AG04449 (cell line): ENCODE measurements at regions not wholly inside any gene's neighbourhood (a gene's known extent, or its start where the extent isn't known, plus 50 kb on each side); places are given as distances from the start of the nearest gene placed in this dataset.

ENCODE experiments used
- CTCF ChIA-PET: fragments of 350-600 bp; formaldehyde crosslinking; extraction: SDS; loops from one replicate; lab custom pipeline; 2021; ENCODE audit warnings: antibody characterized with exemption; lab: Yijun Ruan, JAX
- POLR2A ChIA-PET: fragments of 400-600, 350-600 bp; formaldehyde crosslinking; extraction: SDS; loops from one replicate; lab custom pipeline; 2020; ENCODE audit warnings: antibody characterized with exemption, inconsistent platforms; lab: Yijun Ruan, JAX
- DNase-seq: peaks from one replicate; pipeline ENCODE4 v3.0.0-alpha.2; 2010; ENCODE audit warnings: low read depth, low spot score
- H3K4me3 ChIP-seq: 2 replicates; pipeline ENCODE4 v1.5.1; 2011; ENCODE audit warnings: low read depth, mild to moderate bottlenecking, control low read depth, low read length
- CTCF ChIP-seq: IDR thresholded peaks from one replicate; pipeline ENCODE4 v1.5.1; 2011; ENCODE audit warnings: mild to moderate bottlenecking, moderate library complexity, low read length, control low read depth, inconsistent platforms; ENCODE audit not compliant: insufficient read depth; ENCODE audit errors: missing control alignments

GRCh38 chr9:95791695-95792094, 83.8 kb upstream of the ERCC6L2 start:
- no peak for TF ChIP-seq CTCF
- ChIA-PET CTCF (no interaction called here), POLR2A (no interaction called here)
- no peak for DNase-seq
- no peak overlapping the region for H3K4me3 ChIP-seq

- POLR2A ChIA-PET: no interaction called here
- TF ChIP-seq CTCF: no peak
- no peak for DNase-seq
- CTCF ChIA-PET: no interaction called here
- H3K4me3 ChIP-seq: no peak overlapping the region
Observed at GRCh38 chr9:95791286-95791685, 84.2 kb upstream of the ERCC6L2 start.

GRCh38 chr9:95788521-95788991, 86.9 kb upstream of the ERCC6L2 start:
- DNase-seq: no peak
- ChIA-PET CTCF (no interaction called here), POLR2A (no interaction called here)
- TF ChIP-seq CTCF: no peak
- H3K4me3 ChIP-seq: no peak overlapping the region

DNA sequence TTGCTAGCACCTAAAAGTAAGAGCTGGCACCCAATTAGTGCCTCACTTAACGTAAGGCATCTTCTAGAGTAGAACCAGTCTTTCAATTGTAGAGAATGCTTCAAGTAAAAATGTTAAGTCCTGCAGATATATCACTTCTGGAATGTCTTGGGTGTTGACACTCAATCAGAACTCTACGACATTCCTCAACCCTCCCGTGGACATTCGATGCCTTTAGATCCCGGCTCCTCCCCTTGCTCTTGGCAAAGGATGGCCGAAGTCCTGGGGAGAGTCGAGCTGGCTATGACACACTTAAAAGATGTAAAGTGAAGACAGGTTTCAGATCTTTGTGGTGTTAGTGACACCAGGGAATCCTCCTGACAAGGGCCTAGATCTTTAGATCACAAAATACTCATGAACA, 87.5 kb upstream of the ERCC6L2 start:
- CTCF ChIA-PET: no interaction called here
- TF ChIP-seq CTCF: no peak
- no peak for DNase-seq
- POLR2A ChIA-PET: no interaction called here
- no peak overlapping the region for H3K4me3 ChIP-seq

GRCh38 chr9:95785209-95785608, 90.3 kb upstream of the ERCC6L2 start:
- ChIA-PET POLR2A (no interaction called here), CTCF (no interaction called here)
- no peak overlapping the region for H3K4me3 ChIP-seq
- TF ChIP-seq CTCF: no peak
- DNase-seq: no peak

DNA sequence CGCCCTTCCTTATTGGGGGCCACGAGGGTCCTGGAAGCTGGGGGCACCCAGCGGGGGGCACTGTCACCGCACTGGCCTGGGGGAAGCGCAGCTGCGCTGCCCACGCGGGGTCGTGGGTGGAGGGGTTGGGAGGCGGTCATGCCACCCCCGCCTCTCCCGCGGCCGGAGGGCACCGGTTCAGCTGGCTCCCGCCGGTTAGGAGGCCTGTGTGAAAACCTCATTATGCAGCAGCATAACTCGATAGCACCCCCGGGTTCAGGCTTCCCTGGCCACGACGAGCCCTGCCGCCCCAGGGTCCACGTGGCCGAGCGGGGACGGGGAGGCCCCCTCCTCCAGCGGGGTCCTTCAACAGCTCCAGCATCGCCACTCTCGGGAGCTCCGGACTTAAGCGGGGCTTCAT, 91.2 kb upstream of the ERCC6L2 start:
- CTCF ChIA-PET: no interaction called here

More for the DNA sequence above, 91.2 kb upstream of the ERCC6L2 start:
- TF ChIP-seq CTCF: no peak
- no peak overlapping the region for H3K4me3 ChIP-seq
- no peak for DNase-seq
- POLR2A ChIA-PET: no interaction called here
